HG03045 (cell line): ENCODE measurements at regions not wholly inside any gene's neighbourhood (a gene's known extent, or its start where the extent isn't known, plus 50 kb on each side); places are given as distances from the start of the nearest gene placed in this dataset.
"Not testable (repeated sequence)": the region's sequence is repeated elsewhere in the genome, so short reads cannot be mapped to it uniquely, and the experiment has no call there.

Experiments
- ATAC-seq: cut with Tn5 transposase; IDR thresholded peaks from one replicate; pipeline ENCODE4 v1.9.1; 2021; ENCODE audit warnings: mild to moderate bottlenecking, moderate library complexity; ENCODE audit not compliant: unreplicated experiment

DNA sequence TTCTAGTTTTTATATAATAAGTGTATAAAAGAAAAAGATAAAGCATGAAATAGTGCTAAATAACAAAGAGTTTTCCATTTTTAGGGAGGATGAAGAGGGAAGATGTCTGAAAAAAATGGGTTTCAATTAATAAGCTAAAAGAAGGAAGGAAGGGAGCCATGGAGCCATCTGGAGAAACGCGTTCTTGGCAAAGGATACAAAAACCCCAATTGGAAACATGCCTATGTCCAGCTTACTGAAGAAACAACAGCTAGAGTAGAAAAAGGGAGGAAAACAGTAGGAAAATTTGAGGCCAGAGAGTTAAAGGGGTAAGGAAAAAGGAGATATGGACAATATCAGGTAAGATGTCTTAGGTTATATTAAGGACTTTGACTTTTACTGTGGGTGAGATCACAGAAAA is 416.2 kb upstream of the GHITM start:
- ATAC-seq = no peak

DNA sequence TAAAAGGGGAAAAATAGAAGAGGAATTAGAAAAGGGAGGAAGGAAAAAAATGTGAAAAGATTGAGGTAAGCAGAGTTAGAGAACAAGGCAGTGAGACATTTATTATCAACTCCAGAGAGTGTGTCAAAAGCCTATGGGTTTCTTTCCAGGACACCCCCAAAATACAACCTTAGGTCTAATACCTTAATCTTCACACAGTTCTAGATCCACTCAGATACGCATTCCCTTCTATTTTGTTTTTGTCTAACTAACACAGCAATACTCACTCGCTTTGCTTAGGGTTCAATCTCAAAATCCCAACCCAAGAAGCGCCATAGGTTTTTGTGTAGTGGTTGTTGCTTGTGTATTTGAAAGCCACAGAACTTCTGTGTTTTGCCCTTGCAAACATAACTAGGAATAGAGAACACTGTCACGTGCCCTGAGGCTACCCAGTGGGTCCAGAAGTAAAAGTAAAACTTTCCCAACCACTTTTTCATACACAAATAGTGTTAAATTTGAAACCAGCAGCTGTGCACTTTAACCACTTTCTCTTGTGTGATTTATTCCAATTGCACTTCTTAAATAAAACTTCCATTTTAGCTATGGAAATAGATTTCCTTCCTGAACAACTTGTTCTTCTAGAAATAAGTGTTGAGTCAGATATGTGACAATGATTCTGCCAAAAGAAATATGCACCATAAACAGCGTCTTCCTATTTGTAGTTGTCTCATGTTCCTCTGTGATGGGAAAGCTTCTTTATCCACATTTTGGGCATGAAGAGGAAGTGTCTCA is 414.7 kb upstream of the GHITM start:
- ATAC-seq = peak; percentile 82

DNA sequence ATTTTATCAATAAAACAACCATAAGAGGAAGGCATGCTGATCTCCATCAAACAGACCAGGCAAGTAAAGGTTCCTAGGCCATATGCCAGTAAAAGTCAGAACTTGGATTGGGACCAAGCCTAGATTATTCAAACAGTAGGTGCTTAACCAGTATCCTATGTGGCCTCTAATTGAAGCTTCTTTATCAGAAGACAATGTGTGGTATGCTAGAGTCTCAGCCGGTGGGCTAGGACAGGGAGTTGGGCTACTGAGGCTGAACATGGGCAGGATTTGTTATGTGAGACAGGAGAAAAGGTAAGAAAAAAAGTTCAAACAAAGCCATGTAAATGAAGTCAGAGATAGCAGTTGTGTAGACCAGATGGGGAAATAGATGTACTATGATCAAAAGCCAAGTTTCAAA is 413.7 kb upstream of the GHITM start:
- ATAC-seq = no peak

DNA sequence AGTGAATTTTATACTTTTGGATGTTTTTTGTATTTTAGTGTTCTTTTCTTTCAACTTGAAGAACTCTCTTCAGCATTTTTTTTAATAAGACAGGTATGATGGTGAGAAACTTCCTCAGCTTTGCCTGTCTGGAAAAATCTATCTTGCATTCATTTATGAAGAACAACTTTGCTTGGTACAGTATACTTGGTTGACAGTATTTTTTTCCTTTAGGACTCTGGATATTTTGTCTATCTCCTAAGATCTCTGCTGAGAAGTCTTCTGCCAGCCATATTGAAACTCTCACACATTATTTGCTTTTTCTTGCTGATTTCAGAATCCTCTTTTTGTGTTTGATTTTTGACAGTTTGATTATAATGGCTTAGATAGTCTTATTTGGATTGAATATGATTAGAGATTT is 405.0 kb upstream of the GHITM start:
- ATAC-seq = no peak

DNA sequence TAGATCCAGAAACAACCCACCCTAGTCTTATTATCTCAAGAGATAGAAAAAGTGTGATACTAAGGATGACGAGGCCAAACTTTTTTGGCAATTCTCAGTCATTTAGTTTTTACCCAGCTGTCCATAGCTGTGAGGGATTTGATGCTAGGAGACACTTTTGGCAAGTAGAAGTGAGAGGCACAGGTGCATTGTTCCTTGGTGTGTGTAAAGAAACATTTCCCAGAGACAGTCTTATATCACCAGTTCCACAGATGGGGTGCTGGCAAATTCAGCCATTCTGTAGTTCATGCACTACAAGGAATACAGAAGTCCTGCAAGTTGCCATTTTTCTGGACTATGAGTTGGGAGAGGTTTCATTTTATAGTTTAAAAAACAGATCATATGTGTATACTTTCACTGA is 403.3 kb upstream of the GHITM start:
- ATAC-seq = no peak

DNA sequence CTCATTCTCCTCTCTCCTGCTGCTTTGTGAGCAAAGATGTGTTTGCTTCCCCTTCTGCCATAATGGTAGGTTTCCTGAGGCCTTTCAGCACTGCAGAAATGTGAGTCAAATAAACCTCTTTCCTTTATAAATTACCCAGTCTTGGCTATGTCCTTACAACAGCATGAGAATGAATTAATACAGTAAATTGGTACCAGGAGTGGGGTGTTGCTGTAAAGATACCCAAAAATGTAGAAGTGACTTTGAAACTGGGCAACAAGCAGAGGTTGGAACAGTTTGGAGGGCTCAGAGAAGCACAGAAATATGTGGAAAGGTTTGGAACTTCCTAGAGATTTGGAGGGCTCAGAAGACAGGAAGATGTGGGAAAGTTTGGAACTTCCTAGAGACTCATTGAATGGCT is 388.7 kb upstream of the GHITM start:
- no peak for ATAC-seq

DNA sequence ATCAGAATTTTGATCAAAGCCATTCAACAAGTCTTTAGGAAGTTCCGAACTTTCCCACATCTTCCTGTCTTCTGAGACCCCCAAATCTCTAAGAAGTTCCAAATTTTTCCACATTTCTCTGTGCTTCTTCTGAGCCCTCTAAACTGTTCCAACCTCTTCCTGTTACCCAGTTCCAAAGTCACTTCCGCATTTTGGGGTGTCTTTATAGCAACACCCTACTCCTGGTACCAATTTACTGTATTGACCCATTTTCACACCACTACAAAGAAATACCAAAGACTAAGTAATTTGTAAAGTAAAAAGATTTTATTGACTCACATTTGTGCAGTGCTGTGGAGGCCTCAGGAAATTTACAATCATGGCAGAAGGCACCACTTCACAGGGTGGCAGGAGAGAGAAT is 385.8 kb upstream of the GHITM start:
- ATAC-seq = no peak

DNA sequence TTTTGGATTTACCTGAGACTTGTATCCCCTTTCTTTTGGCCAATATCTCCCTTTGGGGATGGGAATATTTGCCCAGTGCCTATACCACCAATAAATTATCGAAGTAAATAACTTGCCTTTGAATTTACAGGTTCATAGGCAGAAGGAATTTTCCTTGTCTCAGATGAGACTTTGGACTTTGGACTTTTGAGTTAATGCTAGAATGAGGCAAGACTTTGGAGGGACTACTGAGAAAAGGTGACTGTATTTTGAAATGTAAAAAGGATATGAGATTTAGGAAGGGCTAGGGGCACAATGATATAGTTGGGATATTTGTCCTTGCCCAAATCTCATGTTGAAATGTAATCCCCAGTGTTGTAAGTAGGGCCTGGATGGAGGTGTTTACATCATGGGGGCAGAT is 384.5 kb upstream of the GHITM start:
- ATAC-seq = no peak

DNA sequence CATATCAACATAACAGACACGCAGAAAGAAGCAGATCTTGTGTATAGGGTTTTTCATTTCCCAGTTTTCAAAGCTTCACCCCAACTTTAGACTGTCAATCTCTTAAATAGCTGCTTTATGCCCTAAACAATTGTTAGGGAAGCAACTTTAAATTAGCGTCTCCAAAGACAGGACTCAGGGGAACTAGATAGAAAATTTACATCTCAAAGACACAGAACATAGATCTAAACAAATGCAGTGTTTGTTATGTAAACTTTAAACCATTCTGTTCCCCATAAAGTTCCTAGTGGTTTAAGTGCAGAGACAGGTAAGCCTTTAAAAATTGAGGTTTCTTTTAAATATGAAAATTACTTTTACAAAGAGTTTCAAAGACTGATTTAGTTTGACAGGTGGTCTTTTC is 379.2 kb upstream of the GHITM start:
- ATAC-seq = no peak

DNA sequence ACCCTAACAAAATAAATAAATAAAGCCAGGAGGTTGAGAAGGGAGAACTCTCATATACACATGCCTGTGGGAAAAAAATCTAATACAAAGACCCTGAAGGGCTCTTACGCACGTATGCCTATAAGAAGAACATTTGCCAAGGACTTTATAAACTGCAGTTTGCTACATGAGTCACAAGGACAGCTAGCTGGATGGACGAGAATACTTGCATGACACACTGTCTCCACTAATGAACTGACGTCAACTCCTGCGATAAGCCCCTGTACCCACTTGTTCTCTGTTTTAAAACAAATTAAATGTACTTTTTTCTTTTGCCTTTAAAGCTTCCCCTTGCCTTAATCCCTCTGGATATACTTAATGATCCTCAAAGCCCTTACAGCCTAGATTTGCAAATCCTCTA is 374.6 kb upstream of the GHITM start:
- no peak for ATAC-seq

DNA sequence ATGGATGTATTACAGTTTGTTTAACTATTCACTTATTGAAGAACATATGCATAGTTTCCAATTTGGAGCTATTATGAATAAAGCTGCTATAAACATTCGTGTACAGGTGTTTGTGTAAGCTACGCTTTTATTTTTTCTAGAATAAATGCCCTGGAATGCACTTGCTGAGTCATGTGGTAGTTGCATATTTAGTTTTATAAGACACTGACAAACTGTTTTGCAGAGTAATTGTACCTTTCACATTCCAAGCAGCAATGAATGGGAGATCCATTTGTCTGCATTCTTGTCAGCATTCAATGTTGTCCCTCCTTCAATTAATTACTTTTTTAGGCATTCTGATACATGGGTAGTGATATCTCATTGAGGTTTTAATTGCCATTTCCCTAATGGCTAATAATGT is 373.6 kb upstream of the GHITM start:
- no peak for ATAC-seq

DNA sequence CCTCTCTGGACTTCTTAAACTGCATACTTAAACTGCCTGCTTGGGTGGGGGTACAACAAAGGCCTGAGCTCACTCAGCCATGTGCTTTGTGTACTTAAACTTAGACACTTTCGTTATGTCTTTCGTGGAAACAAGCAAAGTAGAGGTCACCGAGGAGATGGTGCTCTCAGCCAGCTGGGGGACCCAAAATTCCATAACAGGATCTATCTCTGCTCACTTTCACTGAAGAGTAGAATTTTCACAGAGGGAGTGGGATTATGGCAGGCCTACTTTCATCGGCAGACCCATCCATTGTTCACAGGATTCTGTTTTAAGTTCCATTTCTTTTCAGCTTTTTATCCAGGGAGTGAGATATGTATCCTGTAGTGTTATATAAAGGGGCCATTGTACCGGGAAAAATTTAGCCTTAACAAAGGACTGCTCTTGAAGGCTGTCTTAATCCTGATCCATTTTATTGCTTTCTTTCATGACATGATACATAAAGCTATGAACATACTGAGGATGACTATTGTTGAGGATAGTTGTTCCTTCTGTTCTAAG is 370.0 kb upstream of the GHITM start:
- ATAC-seq = no peak

DNA sequence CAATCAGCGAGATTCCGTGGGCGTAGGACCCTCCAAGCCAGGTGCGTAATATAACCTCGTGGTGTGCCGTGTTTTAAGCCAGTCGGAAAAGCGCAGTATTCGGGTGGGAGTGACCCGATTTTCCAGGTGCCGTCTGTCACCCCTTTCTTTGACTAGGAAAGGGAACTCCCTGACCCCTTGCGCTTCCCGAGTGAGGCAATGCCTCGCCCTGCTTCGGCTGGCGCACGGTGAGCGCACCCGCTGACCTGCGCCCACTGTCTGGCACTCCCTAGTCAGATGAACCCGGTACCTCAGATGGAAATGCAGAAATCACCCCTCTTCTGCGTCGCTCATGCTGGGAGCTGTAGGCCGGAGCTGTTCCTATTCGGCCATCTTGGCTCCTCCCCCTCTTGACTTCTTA is 352.6 kb upstream of the GHITM start:
- ATAC-seq = not testable (repeated sequence)

DNA sequence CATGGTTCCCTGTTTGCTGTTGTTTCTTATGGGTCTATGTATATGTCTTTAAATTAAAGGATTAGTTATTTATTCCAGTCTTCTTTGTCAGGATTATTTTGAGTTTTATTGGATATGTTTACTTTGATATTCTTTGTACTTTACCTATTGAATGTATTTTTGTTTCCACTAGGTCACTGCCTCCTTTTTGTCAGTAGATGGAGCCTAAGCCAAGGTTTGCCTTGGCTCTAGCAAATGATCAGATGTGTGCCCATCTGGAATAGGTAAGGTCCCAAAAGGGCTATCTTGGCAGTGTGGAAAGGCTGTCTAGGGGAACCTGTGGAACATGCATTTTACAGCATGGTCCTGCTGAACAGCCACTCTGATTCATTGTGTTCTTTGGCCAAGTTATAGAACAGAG is 337.3 kb upstream of the GHITM start:
- ATAC-seq = no peak

DNA sequence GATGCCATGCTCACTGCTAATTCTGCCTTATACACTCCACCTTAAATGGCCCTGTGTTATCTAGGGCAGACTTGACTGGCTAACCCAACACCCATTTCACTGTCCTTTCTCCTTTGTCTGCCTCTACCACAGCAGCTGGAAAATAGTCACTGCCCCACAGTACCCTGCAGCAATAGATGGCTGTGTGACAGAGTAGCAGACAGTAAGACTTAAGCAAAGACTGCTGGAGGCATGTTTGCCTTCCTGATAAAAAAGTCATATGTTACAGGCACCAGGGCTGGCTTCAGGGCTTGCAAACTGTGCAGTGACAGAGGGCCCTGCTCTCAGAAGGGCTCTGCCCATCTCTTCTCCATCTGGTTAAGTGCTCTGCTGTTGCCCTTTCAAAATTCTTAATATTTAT is 332.6 kb upstream of the GHITM start:
- ATAC-seq = no peak

DNA sequence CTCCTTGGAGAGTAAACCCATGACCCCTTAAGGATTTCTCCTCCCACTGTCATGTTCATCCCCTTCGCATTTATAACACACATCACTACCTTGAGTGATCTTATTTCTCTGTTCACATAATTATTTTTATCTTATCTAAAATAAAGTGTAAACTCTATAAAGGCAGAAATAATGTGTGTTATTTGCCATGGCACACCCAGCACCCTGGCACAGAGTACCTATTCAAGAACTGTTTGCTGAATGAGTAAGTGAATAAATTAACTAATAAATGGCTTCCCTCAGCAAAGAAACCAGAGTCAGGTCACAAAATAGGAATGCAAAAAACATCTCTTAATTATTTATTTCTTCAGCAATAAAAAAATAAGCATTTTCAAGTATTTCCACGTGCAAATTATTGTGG is 330.3 kb upstream of the GHITM start:
- ATAC-seq = no peak

DNA sequence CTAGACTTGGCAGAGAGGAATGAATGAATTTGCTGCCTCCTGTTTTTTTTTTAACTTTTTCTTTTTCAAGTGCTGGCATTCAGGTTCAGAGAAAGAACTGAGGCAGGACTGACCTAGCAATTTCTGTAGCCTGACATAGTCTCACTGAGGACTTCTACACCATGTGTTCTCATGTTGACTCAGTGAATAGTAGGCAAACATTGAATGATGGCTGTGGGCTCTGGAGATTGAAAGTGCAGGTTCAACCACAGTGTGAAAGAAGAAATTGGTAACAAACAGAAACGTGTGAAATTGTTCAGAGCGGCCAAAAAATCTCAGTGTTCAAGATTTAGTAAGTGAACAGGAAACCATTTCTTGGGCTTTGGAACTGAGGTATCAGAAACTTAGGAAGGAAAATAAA is 322.4 kb upstream of the GHITM start:
- ATAC-seq = no peak

DNA sequence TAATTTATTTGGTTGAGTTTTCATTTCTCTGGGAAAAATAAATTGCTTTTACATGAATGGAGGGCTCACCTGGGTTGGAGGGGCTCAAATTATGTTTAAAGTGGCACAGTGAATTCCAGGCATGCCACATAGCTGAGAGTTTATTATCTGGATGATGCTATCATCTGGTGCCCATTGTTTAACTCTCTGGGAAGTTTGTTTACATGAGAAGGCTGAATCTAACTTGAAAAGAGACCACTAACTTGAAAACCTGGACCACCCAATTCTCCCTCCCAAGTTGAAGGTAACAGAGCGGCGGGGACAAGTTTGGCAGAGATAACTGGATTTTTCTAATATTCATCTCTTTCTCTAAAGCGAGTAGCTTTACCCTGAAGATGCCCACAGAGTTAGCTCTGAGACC is 321.5 kb upstream of the GHITM start:
- no peak for ATAC-seq

DNA sequence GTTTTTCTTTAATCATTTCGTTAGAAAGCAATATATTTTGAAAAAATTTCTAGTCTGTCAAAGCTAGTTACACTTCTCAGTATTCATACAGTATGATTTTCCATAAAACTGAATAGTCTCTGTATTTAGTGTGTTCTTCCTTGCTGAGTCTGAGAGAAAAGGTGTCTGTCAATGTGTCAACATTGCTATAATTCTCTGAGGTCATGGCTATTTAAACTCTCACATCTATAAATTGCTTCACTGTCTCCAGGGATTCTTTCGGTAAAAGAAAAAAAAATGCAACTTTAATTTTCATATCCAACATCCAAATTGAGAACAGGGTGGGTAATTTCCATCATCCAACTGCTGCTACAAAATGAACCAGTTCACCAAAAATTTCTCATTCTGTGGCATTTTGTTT is 319.7 kb upstream of the GHITM start:
- no peak for ATAC-seq

DNA sequence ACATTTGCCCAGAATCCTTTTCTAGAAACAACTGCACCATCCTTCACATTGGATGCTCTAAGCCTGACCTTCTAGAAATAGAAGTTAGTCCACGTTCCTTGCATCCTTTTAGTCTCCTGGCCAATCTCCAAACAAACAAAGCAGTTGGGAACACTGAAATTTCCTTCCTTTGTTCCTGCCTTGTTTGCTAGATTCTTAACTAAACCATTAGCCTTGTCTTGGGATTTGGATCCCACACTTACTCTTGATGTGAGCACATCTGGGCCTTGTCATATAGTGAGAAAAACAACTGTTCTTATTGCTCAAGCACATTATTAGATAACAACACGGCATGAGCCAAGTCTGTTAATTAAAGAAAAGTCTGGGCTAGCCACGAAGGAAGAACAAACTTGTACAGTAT is 319.3 kb upstream of the GHITM start:
- ATAC-seq = no peak

DNA sequence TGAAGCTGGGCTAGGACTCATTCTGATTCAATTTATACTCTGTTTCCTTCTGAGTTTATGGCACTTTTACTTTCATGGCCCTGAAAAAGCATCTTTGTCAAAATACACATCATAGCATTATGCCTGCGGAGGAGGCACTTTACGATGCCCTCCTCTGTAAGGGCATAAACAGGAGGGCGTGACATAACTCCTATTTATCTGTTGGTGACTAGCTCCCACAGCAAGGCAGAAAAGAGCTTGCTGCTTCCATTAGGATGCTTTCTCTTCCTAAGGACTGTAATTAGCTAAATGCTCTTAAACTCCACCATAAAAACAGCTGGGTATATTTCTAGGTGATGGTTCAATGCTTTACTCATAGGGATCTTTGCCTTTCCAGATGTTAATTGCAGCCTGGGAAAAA is 315.2 kb upstream of the GHITM start:
- ATAC-seq = no peak

DNA sequence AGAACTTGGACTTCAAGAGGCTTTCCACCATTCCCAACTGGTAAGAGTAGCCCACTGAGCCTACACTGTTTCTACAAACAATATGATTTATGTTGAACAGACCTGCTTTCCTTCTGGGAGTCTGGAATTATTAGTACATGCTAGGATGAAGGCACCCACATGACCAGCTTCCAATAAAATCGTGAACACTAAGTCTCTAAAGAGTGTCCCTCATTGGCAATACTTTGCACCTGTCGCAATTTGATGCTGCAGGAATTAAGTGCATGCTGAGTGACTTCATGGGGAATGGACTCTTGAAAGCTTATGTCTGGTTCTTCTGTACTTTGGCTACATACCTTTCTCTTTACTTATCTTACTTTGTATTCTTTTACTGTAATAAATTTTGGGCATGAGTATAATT is 305.2 kb upstream of the GHITM start:
- no peak for ATAC-seq
